IPS-NIHi7 (cell line): ENCODE measurements at regions not wholly inside any gene's neighbourhood (a gene's known extent, or its start where the extent isn't known, plus 50 kb on each side); places are given as distances from the start of the nearest gene placed in this dataset.
"Not testable (repeated sequence)": the region's sequence is repeated elsewhere in the genome, so short reads cannot be mapped to it uniquely, and the experiment has no call there.

ENCODE experiments used
- DNase-seq: peaks from one replicate; pipeline ENCODE4 v3.0.0; 2012; ENCODE audit warnings: mixed read lengths; ENCODE audit errors: extremely low spot score

GRCh38 chr1:116851189-116851588 lies 58.5 kb upstream of the PTGFRN start:
- not testable (repeated sequence) for DNase-seq

GRCh38 chr1:116851846-116852245 lies 57.9 kb upstream of the PTGFRN start:
- no peak for DNase-seq

- DNase-seq = no peak
Observed at GRCh38 chr1:116852367-116852766, 57.3 kb upstream of the PTGFRN start.

- peak; percentile 48 for DNase-seq
Observed at GRCh38 chr1:116852910-116853309, 56.8 kb upstream of the PTGFRN start.

- DNase-seq = peak; percentile 79
Observed at GRCh38 chr1:116853680-116854402, 55.9 kb upstream of the PTGFRN start.

GRCh38 chr1:116854403-116854690 lies 55.4 kb upstream of the PTGFRN start:
- DNase-seq = no peak

GRCh38 chr1:116854716-116855115 lies 55.0 kb upstream of the PTGFRN start:
- DNase-seq = no peak

GRCh38 chr1:116855191-116855619 lies 54.5 kb upstream of the PTGFRN start:
- no peak for DNase-seq

- no peak for DNase-seq
Observed at GRCh38 chr1:116855773-116856201, 53.9 kb upstream of the PTGFRN start.

- DNase-seq = no peak
Observed at GRCh38 chr1:116856312-116856711, 53.4 kb upstream of the PTGFRN start.

GRCh38 chr1:116857092-116857491 lies 52.6 kb upstream of the PTGFRN start:
- DNase-seq = no peak
